Fibroblast of skin of abdomen (primary cell): ENCODE measurements at regions not wholly inside any gene's neighbourhood (a gene's known extent, or its start where the extent isn't known, plus 50 kb on each side); places are given as distances from the start of the nearest gene placed in this dataset.

Experiments used
- DNase-seq: peaks from one replicate; pipeline ENCODE4 v3.0.0-alpha.2; 2013

DNA sequence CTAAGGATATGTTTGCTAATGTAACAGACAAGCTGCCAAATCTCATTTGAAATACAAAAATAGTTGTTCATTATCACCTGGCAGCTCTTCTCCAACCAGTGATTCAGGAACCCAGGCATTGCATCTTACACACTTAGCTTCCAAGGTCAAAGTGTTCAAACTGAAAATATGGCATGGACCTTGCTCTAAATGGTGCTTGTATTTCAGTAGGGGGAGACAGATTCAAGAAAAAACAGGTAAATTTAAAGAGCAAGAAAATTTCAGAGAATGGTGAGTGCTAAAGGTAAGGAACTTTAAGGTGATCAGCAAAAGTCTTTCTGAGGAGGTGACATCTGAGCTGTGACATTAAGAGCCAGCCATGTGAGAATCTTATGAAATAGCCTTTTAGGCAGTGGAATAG, 82.8 kb upstream of the E2F8 start:
- no peak for DNase-seq

DNA sequence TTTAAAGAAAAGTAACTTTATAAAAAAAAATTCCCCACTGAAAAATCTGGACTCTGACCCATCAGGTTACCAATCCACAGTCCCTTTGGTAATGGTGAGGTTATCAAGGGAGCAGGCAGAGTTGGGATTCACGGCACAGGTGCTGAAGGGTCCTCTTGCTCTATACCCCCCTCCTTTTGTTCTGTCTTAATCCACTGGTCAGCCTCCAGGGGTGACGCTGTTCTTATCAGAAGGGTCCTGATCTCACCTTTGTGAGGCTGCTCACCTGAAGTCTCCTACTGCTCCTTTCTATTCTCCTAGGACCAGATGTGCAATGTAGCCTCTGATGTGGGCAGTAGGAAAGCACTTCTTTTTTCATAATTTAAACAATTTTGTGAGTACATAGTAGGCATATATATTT, 80.6 kb upstream of the E2F8 start:
- DNase-seq: no peak

DNA sequence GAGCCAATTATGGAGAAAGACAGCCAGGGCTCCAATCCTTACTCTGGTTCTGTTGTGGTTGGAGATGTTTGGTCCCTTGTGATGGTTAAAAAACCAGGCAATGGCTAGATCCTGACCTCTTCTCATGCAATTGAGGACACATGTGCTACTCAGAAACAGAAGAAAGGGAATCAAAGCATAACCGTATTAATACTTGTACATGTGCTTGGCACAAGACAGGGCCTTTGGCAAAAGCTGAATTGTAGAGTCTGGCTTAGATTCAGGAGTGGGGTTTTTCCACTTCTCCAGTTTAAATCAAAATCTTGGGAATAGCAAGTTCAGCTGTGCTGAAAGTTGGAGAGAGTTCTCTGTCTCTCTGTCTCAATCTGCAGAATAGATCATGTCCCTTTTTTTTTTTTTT, 80.1 kb upstream of the E2F8 start:
- no peak for DNase-seq

DNA sequence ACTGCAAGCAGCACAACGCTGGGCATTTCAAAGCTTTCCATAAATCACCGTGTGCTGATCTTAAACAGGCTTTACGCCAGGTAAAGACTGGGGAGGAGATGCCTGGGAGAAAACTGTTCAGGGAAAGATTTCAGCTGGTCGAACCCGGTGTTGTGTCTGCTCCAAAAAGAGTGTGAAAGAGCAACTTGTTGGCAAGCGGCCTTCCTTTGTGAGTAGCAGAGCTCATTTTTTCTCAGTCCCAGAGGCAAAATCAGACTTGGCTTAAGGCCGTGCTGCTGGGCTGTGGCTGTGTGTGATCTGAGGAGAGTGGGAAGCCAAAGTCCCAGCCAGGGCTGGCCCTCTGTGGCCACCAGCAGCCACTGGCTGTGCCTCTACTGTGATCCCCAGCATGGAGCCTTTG, 75.7 kb upstream of the E2F8 start:
- DNase-seq: peak; percentile 27

DNA sequence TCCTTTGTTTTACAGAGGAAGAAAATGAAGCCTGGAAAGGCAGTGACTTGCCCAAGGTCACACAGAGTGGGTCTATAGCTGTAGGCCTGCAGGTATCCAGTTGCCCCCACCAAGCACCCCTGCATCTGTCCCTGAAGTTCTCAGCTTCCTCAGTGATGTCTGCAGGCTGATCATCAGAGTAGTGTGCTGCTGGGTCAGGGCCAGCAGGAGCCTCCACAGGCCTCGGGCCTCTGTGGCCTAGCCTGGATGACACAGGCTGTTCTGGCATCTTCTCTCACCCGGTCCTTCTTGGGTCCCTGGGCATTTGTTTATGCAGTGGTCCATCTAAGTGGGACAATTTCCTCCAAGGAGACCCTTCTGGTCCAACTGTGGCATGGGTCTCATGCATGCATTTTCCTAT, 74.8 kb upstream of the E2F8 start:
- no peak for DNase-seq

DNA sequence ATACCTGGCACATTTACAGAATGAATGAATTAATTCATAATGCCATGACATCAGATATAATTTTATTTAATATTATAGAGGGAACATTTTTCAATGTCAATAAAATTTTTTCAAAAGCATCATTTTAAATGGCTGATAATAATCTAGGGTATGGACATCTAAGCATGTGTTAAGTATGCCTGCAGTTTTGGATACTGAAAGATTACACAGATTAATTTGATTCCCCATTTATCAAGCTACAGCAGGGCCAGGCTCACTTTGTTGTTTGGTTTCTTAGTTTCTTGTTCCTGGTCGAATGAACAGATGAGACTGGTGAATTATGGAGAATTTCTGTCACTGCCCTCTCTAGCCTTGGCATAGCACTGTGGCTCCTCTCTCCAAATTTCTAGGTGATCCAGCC, 72.4 kb upstream of the E2F8 start:
- DNase-seq: no peak

DNA sequence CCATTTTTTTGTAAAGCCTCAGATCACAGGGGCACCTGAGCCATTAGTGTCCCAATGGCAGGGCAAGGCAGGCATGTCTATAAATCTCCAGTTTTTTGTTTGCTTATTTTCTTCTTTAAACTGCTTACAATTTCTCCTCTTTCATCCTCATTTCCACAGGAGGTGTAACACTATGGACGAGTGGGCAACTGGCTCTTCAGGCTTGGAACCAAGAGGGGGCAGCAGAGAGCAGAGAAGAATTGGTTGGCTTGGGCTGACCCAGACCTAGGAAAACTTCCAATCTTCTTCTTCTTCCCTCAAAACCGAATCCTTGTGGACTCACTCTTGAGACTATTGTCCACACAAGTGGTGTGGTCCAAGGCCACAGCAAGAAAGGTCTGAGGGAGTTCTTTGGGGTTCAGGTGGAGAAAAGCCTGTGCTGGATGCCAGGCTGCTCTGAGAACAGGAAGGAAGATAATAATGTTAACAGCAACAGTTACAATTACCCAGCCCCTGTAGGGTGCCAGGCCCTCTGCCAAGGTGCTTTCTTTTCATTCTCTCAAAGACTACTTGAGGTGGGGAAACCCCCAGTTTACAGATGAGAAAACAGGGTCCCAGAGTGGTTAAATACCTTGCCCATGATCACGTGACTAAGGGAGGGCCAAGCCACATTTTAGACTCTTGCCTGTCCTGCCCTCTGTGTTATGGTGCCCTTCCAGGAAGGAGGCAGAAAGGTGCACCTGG, 70.7 kb upstream of the E2F8 start:
- peak; percentile 50 for DNase-seq

DNA sequence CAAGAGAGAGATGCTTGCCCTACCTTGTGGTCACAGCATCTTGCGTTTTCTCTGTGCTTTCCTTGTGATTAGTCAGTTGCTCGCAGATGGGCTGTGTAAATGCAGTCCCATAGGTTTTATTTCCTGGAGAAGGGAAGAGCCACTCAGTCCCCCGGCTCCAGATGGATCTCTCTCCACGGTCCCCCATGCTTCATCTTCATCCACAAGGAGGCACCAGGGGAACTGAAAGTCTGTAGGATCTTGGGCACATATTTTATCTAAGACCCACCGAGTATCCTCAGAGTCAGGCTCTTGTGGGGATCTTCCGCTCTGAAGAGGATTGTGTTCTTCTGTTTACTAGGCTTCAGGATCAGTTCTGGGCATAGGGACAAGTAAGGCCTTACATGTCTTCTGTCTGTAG, 66.8 kb upstream of the E2F8 start:
- no peak for DNase-seq

DNA sequence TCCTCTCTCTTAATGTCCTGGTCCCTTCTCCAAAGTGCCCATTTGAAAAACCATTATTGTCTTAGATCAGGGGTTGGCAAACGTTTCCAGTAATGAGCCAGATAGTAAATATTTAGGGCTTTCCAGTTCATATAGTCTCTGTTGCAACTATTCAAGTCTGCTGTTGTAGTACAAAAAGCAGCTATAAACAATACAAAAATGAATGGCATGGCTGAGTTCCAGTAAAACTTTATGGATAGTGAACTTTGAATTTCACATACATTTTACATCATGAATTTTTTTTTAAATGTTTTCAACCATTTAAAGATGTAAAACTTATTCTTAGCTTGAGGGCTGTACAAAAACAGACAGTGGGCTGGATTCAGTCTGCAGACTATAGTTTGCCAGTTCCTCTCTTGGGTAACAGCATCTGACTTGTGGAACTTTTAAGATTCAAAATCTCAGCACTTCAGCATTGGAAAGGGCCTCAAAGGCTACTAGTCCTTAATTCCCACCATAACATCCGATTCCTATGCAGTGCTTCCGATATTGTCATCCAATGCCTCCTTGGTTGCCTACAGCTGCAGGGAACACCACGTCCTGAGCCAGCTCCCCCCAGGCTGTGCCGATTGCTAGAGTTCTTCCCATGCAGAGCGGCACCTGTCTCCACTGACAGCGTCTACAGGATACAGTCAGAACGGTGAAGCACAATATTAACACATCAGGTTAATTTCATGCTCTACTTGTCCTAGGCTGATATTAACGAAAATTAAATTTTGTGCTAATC, 65.6 kb upstream of the E2F8 start:
- DNase-seq: no peak

DNA sequence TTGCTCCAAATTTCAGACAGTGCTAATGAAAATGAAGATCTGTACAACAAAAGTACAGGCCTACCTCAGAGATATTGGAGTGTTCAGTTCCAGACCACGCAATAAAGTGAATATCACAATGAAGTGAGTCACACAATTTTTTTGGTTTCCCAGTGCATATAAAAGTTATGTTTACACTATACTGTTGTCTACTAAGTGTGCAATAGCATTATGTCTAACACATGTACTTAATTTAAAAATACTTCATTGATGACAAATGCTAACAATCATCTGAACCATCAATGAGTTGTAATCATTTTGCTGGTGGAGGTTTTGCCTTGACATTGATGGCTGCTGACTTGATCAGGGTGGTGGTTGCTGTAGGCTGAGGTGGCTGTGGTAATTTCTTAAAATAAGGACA, 60.6 kb upstream of the E2F8 start:
- peak; percentile 47 for DNase-seq

DNA sequence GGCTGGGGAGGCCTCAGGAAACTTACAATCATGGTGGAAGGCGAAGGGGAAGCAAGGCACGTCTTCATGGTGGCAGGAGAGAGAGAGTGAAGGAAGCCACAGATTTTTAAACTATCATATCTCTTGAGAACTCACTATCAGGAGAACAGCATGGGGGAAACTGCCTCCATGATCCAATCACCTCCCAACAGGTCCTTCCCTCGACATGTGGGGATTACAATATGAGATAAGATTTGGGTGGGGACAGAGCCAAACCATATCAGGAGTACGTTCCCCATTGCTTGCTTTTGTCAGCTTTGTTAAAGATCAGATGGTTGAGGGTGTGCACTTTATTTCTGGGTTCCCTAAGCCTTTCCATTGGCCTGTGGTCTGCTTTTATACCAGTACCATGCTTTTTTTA, 53.7 kb upstream of the E2F8 start:
- DNase-seq: no peak

DNA sequence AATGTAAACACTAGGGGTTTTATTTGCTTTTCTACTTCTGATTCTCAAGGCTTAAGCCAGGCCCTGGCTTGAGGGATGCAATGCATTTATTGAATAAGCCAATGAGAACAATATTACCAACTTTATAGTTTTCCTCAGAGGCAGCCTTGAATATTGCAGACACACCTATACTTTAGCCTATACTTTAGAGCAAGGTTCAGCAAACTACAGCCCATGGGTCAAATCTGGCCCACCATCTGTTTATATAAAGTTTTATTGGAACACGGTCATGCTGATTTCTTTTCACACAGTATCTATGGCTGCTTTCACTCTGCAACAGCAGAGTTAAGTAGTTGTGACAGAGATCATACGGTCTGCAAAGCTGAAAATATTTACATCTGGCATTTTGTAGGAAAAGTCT, 50.3 kb upstream of the E2F8 start:
- no peak for DNase-seq
